ENCODE measurements at regions not wholly inside any gene's neighbourhood (a gene's known extent, or its start where the extent isn't known, plus 50 kb on each side); places are given as distances from the start of the nearest gene placed in this dataset.

DNA sequence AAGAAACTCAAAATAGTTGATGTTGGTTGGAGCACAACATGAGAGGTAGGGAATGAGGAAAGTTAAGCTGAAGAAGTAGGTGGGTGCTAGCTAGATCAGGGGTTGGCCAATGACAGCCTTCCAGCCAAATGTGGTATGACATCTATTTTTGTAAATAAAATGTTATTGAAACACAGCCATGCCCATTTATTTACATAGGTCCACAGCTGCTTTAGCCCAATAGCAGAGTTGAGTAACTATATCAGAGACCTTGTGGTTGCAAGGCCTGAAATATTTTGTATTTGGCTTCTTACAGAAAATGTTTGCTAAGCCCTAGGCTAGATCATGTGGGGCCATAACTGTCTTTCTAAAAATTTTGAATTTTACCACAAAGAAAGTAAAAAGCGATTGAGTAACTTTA, 234.9 kb upstream of the CTSO start:
- DNase-seq (ENCODE audit: low spot score in 2 of 2) (no peak), ATAC-seq (no peak)
- H3K4me3 Mint-ChIP-seq: no peak overlapping the region
- H3K27ac Mint-ChIP-seq: no peak overlapping the region
- no peaks in the 10 kb centered on the region for H3K4me1 Mint-ChIP-seq
- H3K36me3 Mint-ChIP-seq: no peaks in the 10 kb centered on the region
- H3K9me3 Mint-ChIP-seq: peaks cover 3% of the 10 kb centered on the region

- ATAC-seq: no peak
- H3K4me1 Mint-ChIP-seq: no peaks in the 10 kb centered on the region
- no peak for DNase-seq (ENCODE audit: low spot score in 2 of 2)
- H3K4me3 Mint-ChIP-seq: no peak overlapping the region
- H3K36me3 Mint-ChIP-seq: no peaks in the 10 kb centered on the region
- H3K27ac Mint-ChIP-seq: no peak overlapping the region
- H3K9me3 Mint-ChIP-seq: peaks cover 3% of the 10 kb centered on the region
Measured at GRCh38 chr4:156186111-156186510, 232.4 kb upstream of the CTSO start.

DNA sequence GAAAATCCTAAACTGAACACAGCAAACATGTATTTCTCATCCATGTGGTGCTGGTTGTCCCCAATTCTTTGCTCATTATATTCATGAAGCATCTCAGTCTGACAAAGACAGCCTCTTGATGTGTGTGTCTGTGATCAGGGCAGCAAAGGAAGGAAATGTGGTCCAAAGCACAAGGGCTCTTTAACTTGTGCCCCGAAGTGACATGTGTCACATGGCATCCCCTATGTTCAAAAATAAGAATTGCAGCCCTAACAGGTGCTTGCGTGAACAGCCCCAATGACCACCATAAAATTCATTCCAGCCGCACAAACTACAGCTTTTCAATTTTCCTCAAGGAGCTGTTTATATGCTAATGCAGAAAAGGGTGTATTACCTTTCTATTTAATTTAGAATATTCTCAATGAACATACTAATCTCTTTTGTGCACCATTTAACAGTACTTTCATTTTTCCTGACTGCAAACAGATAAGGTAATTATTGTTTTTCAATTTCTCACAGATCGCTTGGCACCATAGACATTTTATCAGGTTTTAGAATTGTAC, 231.9 kb upstream of the CTSO start:
- Mint-ChIP-seq H3K9me3 (peaks cover 3% of the 10 kb centered on the region), H3K4me3 (no peak overlapping the region), H3K4me1 (no peaks in the 10 kb centered on the region), H3K27ac (no peak overlapping the region), H3K36me3 (no peaks in the 10 kb centered on the region)
- DNase-seq (ENCODE audit: low spot score in 2 of 2) (no peak), ATAC-seq (no peak)

- H3K9me3 Mint-ChIP-seq: peaks cover 7% of the 10 kb centered on the region
- no peaks in the 10 kb centered on the region for H3K4me1 Mint-ChIP-seq
- no peak overlapping the region for H3K27ac Mint-ChIP-seq
- ATAC-seq (no peak), DNase-seq (ENCODE audit: low spot score in 2 of 2) (no peak)
- H3K4me3 Mint-ChIP-seq: no peak overlapping the region
- H3K36me3 Mint-ChIP-seq: no peaks in the 10 kb centered on the region
Measured at GRCh38 chr4:156182269-156182668, 228.6 kb upstream of the CTSO start.

DNA sequence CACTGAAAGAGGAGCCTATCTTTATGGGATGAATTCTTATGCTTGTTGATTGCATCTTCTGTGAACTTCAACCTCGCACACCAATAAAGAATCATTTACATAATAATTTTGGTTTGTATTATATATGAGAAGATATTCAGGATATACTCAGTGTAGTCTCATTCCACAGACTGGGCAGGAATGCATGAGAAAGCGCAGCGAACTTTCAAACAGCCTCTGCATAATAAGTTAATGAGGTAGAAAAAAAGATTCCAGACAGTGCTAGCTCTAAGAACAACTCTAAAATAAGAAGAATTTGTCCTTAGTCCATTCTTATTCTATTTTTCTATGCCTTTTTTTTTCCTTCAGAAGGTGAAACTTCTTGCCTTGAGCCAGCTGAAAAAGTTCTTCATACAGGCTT, 224.3 kb upstream of the CTSO start:
- Mint-ChIP-seq H3K4me1 (no peaks in the 10 kb centered on the region), H3K27ac (no peak overlapping the region), H3K9me3 (peaks cover 10% of the 10 kb centered on the region), H3K4me3 (no peak overlapping the region), H3K36me3 (no peaks in the 10 kb centered on the region)
- no peak for ATAC-seq
- no peak for DNase-seq (ENCODE audit: low spot score in 2 of 2)

DNA sequence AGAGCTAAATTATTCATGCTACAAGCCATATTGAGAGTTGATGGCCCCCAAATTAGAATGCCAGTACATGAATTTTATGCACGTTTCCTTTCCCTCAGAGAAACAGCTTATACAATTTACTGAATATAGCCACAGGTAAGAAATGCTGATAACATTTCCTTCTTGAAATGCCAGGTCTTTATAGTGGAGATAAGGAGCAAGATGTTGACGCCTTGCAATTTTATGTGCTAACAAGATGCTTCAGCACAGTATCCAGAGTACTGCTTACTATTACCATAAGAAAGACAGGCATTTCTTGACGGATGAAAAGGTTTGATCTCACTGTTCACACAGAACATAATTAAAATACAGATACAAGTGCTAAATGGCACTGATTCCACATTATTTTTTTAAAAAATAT, 223.2 kb upstream of the CTSO start:
- Mint-ChIP-seq H3K36me3 (no peaks in the 10 kb centered on the region), H3K4me1 (no peaks in the 10 kb centered on the region), H3K4me3 (no peak overlapping the region), H3K9me3 (peaks cover 16% of the 10 kb centered on the region), H3K27ac (no peak overlapping the region)
- ATAC-seq: no peak
- no peak for DNase-seq (ENCODE audit: low spot score in 2 of 2)

DNA sequence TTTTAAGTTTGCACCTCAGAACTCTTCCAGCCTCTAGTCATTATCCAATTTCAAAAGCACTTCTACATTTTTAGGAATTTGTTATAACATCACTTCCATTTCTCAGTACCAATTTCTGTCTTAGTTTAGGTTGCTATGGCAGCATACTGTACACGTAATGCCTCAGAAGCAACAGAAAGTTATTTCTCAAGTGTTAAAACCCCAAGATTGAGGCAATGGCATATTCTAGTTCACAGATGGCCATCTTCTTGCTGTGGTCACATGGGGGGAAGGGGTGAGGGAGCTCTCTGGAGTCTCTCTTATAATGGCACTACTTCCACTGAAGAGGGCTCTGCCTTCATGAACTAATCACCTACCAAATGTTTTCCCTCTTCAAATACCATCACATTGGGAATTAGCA, 220.3 kb upstream of the CTSO start:
- Mint-ChIP-seq H3K4me3 (no peak overlapping the region), H3K36me3 (no peaks in the 10 kb centered on the region), H3K27ac (no peak overlapping the region), H3K9me3 (peaks cover 16% of the 10 kb centered on the region), H3K4me1 (no peaks in the 10 kb centered on the region)
- DNase-seq (ENCODE audit: low spot score in 2 of 2) (no peak), ATAC-seq (no peak)

DNA sequence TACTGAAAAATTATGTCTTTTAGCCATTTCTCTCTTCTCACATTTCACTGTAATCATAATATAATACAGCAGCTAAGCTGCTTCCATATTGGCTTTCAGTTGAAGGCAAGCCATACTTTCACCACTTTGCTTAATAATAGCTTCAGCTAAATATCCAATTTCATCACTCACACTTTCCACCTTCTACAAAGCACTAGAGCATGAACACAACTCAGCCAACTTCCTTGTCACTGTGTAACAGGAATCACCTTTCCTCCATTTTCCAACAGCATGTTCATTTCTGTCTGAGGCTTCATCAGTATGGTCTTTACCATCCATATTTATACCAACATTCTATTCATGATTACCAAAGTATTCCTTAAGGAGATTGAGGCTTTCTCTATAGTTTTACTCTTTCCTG, 219.8 kb upstream of the CTSO start:
- DNase-seq (ENCODE audit: low spot score in 2 of 2) (no peak), ATAC-seq (no peak)
- H3K4me3 Mint-ChIP-seq: no peak overlapping the region
- H3K36me3 Mint-ChIP-seq: no peaks in the 10 kb centered on the region
- H3K4me1 Mint-ChIP-seq: no peaks in the 10 kb centered on the region
- peaks cover 12% of the 10 kb centered on the region for H3K9me3 Mint-ChIP-seq
- H3K27ac Mint-ChIP-seq: no peak overlapping the region

DNA sequence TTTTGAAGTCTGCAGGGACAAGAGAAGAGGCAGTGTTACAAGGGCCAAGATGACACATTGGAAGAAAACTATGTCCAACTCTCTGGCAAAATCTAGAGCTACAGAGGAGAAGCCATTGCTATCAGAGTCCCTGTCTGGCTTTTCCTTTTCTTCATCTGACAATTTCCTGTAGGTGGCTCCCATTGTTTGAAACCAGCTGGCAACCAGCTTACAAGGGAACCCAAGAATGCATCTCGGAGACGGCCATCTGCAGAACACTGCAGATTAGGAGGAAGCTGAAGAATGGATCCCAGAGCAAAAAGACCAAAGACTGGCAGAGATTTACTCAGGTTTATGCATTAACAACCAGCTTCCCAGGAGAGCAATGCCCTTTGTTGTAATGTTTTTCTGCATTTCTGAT, 216.2 kb upstream of the CTSO start:
- Mint-ChIP-seq H3K4me3 (no peak overlapping the region), H3K27ac (no peak overlapping the region), H3K9me3 (peaks cover 8% of the 10 kb centered on the region), H3K36me3 (no peaks in the 10 kb centered on the region), H3K4me1 (no peaks in the 10 kb centered on the region)
- ATAC-seq: no peak
- DNase-seq (ENCODE audit: low spot score in 2 of 2): no peak

- H3K4me1 Mint-ChIP-seq: no peaks in the 10 kb centered on the region
- no peak overlapping the region for H3K27ac Mint-ChIP-seq
- H3K4me3 Mint-ChIP-seq: no peak overlapping the region
- DNase-seq (ENCODE audit: low spot score in 2 of 2) (no peak), ATAC-seq (no peak)
- peaks cover 13% of the 10 kb centered on the region for H3K9me3 Mint-ChIP-seq
- H3K36me3 Mint-ChIP-seq: no peaks in the 10 kb centered on the region
Measured at GRCh38 chr4:156169011-156169410, 215.3 kb upstream of the CTSO start.

DNA sequence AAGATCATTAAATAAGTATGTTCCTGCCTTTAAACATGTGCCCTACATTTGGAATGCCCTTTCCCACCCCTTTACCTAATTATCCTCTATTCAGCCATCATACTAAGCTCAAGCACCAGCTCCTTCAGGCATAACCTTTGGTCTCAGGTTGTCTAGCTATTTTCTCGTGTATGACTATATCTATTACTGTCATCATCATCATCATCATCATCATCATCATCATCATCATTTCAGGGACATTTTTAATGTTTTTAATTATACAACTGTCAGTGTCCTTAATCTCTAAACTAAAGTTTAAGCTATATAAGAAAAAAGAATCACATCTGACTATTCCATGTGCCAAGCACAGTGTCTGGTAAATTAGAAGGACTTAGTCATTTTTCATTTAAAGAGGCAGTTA, 214.6 kb upstream of the CTSO start:
- H3K4me1 Mint-ChIP-seq: no peaks in the 10 kb centered on the region
- H3K4me3 Mint-ChIP-seq: no peak overlapping the region
- peaks cover 13% of the 10 kb centered on the region for H3K9me3 Mint-ChIP-seq
- no peak for ATAC-seq
- no peak overlapping the region for H3K27ac Mint-ChIP-seq
- no peaks in the 10 kb centered on the region for H3K36me3 Mint-ChIP-seq
- DNase-seq (ENCODE audit: low spot score in 2 of 2): no peak

DNA sequence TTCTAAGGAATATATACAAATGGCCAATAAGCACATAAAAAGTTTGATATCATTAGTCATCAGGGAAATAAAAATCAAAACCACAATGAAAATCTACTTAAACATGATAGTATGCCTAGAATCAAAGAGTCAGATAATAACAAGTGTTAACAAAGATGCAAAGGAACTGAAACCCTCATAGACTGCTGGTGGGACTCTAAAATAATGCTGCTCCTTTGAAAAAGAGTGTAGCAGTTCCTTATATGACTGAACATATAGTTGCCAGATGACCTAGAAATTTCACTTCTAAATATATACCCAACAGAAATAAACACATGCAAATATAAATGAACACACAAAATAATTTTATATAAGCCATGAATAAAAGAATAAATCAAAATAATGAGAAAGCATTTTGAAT, 205.1 kb upstream of the CTSO start:
- DNase-seq (ENCODE audit: low spot score in 2 of 2) (no peak), ATAC-seq (no peak)
- Mint-ChIP-seq H3K27ac (no peak overlapping the region), H3K36me3 (no peaks in the 10 kb centered on the region), H3K9me3 (peaks cover 7% of the 10 kb centered on the region), H3K4me3 (no peak overlapping the region), H3K4me1 (no peaks in the 10 kb centered on the region)

GRCh38 chr4:156154978-156155377, 201.3 kb upstream of the CTSO start:
- Mint-ChIP-seq H3K27ac (no peak overlapping the region), H3K36me3 (no peaks in the 10 kb centered on the region), H3K4me1 (no peaks in the 10 kb centered on the region), H3K4me3 (no peak overlapping the region), H3K9me3 (peaks cover 14% of the 10 kb centered on the region)
- no peak for ATAC-seq
- DNase-seq (ENCODE audit: low spot score in 2 of 2): no peak

- ATAC-seq (no peak), DNase-seq (ENCODE audit: low spot score in 2 of 2) (no peak)
- no peaks in the 10 kb centered on the region for H3K36me3 Mint-ChIP-seq
- no peaks in the 10 kb centered on the region for H3K4me1 Mint-ChIP-seq
- no peak overlapping the region for H3K4me3 Mint-ChIP-seq
- H3K9me3 Mint-ChIP-seq: no peaks in the 10 kb centered on the region
- no peak overlapping the region for H3K27ac Mint-ChIP-seq
Measured at GRCh38 chr4:156146571-156146970, 192.9 kb upstream of the CTSO start.

- Mint-ChIP-seq H3K36me3 (no peaks in the 10 kb centered on the region), H3K27ac (no peak overlapping the region), H3K9me3 (no peaks in the 10 kb centered on the region), H3K4me1 (no peaks in the 10 kb centered on the region), H3K4me3 (no peak overlapping the region)
- DNase-seq (ENCODE audit: low spot score in 2 of 2): no peak
- no peak for ATAC-seq
Measured at GRCh38 chr4:156144961-156145360, 191.3 kb upstream of the CTSO start.

DNA sequence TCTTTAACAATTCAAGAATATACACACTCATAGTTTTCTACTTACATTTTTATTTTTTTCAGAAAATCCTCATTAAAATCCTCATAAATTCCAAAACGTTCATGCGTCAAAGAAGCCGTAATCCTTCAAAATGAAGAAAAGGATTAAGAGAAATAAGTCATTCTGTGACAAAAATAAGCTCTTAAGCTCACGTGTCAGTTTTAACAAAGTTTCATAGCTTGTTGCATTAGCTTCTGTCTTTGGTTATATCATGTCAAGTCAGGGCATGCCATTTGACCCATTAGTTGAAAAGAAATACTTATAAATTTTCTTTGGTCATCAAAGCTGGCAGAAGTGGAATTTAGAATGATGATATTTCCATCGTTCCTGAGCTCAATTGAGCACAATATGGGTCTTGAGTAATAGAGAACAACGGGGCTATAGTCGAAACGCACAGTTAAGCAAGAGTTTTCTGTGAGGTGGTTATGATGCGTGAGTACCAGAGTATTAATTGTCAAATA, 185.2 kb upstream of the CTSO start:
- Mint-ChIP-seq H3K36me3 (no peaks in the 10 kb centered on the region), H3K4me3 (no peak overlapping the region), H3K27ac (no peak overlapping the region), H3K9me3 (peaks cover 6% of the 10 kb centered on the region), H3K4me1 (no peaks in the 10 kb centered on the region)
- ATAC-seq (no peak), DNase-seq (ENCODE audit: low spot score in 2 of 2) (no peak)
